ENCODE measurements at regions not wholly inside any gene's neighbourhood (a gene's known extent, or its start where the extent isn't known, plus 50 kb on each side); places are given as distances from the start of the nearest gene placed in this dataset.

GRCh38 chr5:2224689-2225088 is 342.0 kb upstream of the IRX4 start:
- Mint-ChIP-seq H3K9me3 (peaks cover 1% of the 10 kb centered on the region), H3K4me1 (peaks cover 5% of the 10 kb centered on the region), H3K27ac (no peak overlapping the region), H3K27me3 (ENCODE audit: low read depth, poor library complexity) (peaks cover 18% of the 10 kb centered on the region), H3K4me3 (no peak overlapping the region), H3K36me3 (ENCODE audit: low read depth) (no peaks in the 10 kb centered on the region)
- TF ChIP-seq CTCF (IDR thresholded peaks at IDR 0.05): no peak
- DNase-seq: no peak

GRCh38 chr5:2223303-2223702 is 340.6 kb upstream of the IRX4 start:
- peaks cover 6% of the 10 kb centered on the region for H3K9me3 Mint-ChIP-seq
- no peak for TF ChIP-seq CTCF (IDR thresholded peaks at IDR 0.05)
- H3K27me3 Mint-ChIP-seq (ENCODE audit: low read depth, poor library complexity): peaks cover 26% of the 10 kb centered on the region
- H3K4me3 Mint-ChIP-seq: no peak overlapping the region
- H3K27ac Mint-ChIP-seq: no peak overlapping the region
- DNase-seq: no peak
- no peaks in the 10 kb centered on the region for H3K36me3 Mint-ChIP-seq (ENCODE audit: low read depth)
- H3K4me1 Mint-ChIP-seq: peaks cover 5% of the 10 kb centered on the region

- peaks cover 6% of the 10 kb centered on the region for H3K9me3 Mint-ChIP-seq
- peaks cover 5% of the 10 kb centered on the region for H3K4me1 Mint-ChIP-seq
- no peak overlapping the region for H3K27ac Mint-ChIP-seq
- H3K27me3 Mint-ChIP-seq (ENCODE audit: low read depth, poor library complexity): peaks cover 27% of the 10 kb centered on the region
- no peak overlapping the region for H3K4me3 Mint-ChIP-seq
- DNase-seq: no peak
- no peak for TF ChIP-seq CTCF (IDR thresholded peaks at IDR 0.05)
- H3K36me3 Mint-ChIP-seq (ENCODE audit: low read depth): no peaks in the 10 kb centered on the region
Observed at GRCh38 chr5:2222246-2222992, 339.7 kb upstream of the IRX4 start.

DNA sequence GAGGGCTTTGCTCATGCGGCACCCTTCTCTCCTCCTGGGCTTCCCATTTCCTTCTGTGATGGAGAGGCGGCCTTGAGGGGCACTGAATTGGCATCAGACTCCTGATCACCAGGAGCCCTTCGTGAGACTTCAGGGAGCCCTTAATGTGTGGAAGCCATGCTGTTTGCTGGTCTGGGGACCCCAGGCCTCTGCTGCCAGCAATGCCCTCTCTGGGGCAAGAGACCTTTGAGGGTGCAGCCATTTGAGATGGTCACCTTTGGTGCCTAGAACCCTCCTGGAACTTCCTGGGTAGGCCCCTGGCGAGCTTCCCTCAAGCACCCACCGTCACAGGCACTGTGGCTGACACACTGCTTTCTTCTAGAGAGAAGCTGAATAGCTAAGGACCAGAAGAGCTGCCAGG is 338.7 kb upstream of the IRX4 start:
- Mint-ChIP-seq H3K36me3 (ENCODE audit: low read depth) (no peaks in the 10 kb centered on the region), H3K9me3 (peaks cover 6% of the 10 kb centered on the region), H3K4me3 (no peak overlapping the region), H3K27ac (no peak overlapping the region), H3K4me1 (peaks cover 5% of the 10 kb centered on the region), H3K27me3 (ENCODE audit: low read depth, poor library complexity) (peaks cover 22% of the 10 kb centered on the region)
- TF ChIP-seq CTCF (IDR thresholded peaks at IDR 0.05): no peak
- DNase-seq: no peak

- Mint-ChIP-seq H3K36me3 (ENCODE audit: low read depth) (no peaks in the 10 kb centered on the region), H3K9me3 (peaks cover 6% of the 10 kb centered on the region), H3K27me3 (ENCODE audit: low read depth, poor library complexity) (peaks cover 26% of the 10 kb centered on the region), H3K4me3 (no peak overlapping the region), H3K4me1 (peaks cover 5% of the 10 kb centered on the region), H3K27ac (no peak overlapping the region)
- no peak for TF ChIP-seq CTCF (IDR thresholded peaks at IDR 0.05)
- DNase-seq: no peak
Observed at GRCh38 chr5:2220741-2221140, 338.0 kb upstream of the IRX4 start.

- no peak overlapping the region for H3K27ac Mint-ChIP-seq
Observed at GRCh38 chr5:2219149-2219776, 336.5 kb upstream of the IRX4 start.

More at GRCh38 chr5:2219149-2219776, 336.5 kb upstream of the IRX4 start:
- TF ChIP-seq CTCF (IDR thresholded peaks at IDR 0.05): no peak
- no peaks in the 10 kb centered on the region for H3K4me1 Mint-ChIP-seq
- peaks cover 37% of the 10 kb centered on the region for H3K27me3 Mint-ChIP-seq (ENCODE audit: low read depth, poor library complexity)
- H3K36me3 Mint-ChIP-seq (ENCODE audit: low read depth): no peaks in the 10 kb centered on the region
- H3K9me3 Mint-ChIP-seq: peaks cover 6% of the 10 kb centered on the region
- DNase-seq: no peak
- no peak overlapping the region for H3K4me3 Mint-ChIP-seq
